Mucosa of descending colon (tissue), 3 donors: ENCODE measurements at regions not wholly inside any gene's neighbourhood (a gene's known extent, or its start where the extent isn't known, plus 50 kb on each side); places are given as distances from the start of the nearest gene placed in this dataset.

Experiments used
- ATAC-seq: fragments of 200-7000 bp; cut with Tn5 transposase; one replicate; pipeline ENCODE4 v1.9.1; 2020; ENCODE audit warnings: mild to moderate bottlenecking, moderate library complexity
- DNase-seq, 3 donors: peaks; one replicate each; pipeline ENCODE4 v3.0.0-alpha.2; 2020
- H3K36me3 ChIP-seq: fragments of 200-600 bp; one replicate; pipeline ENCODE4 v1.8.0; 2021; ENCODE audit warnings: low read depth, mild to moderate bottlenecking
- H3K4me1 ChIP-seq: fragments of 200-600 bp; one replicate; pipeline ENCODE4 v1.8.0; 2021; ENCODE audit warnings: low read depth, mild to moderate bottlenecking
- H3K4me3 ChIP-seq: fragments of 200-600 bp; one replicate; pipeline ENCODE4 v1.8.0; 2021; ENCODE audit warnings: mild to moderate bottlenecking
- H3K9me3 ChIP-seq: fragments of 200-600 bp; one replicate; pipeline ENCODE4 v1.8.0; 2021; ENCODE audit warnings: mild to moderate bottlenecking
- intact Hi-C, 2 donors: fragments of 100-400 bp; cut with DNase I in 1 of 2; cut with micrococcal nuclease in 1 of 2; formaldehyde crosslinking; loops; one replicate each; pipeline versions ENCODE4 v1.11.0 to v1.11.1; 2022; cut with DNase I, micrococcal nuclease
- TF ChIP-seq, protein P1 (sequence below): fragments of 200-600 bp; IDR thresholded peaks from one replicate; pipeline ENCODE4 v1.8.0; 2022; ENCODE audit warnings: antibody characterized with exemption, mild to moderate bottlenecking
- donor health status: DM: no; HTN: no; CAD: no; lungs with moderate emphysema.
- donor health status: DM: no; HTN: no; CAD: no.
- donor health status: DM: no; HTN: yes; CAD: no.

- H3K36me3 ChIP-seq: no peaks in the 10 kb centered on the region
- no peaks in the 10 kb centered on the region for H3K4me1 ChIP-seq
- ATAC-seq (no peak), DNase-seq (no peak)
- TF ChIP-seq, protein P1, sequence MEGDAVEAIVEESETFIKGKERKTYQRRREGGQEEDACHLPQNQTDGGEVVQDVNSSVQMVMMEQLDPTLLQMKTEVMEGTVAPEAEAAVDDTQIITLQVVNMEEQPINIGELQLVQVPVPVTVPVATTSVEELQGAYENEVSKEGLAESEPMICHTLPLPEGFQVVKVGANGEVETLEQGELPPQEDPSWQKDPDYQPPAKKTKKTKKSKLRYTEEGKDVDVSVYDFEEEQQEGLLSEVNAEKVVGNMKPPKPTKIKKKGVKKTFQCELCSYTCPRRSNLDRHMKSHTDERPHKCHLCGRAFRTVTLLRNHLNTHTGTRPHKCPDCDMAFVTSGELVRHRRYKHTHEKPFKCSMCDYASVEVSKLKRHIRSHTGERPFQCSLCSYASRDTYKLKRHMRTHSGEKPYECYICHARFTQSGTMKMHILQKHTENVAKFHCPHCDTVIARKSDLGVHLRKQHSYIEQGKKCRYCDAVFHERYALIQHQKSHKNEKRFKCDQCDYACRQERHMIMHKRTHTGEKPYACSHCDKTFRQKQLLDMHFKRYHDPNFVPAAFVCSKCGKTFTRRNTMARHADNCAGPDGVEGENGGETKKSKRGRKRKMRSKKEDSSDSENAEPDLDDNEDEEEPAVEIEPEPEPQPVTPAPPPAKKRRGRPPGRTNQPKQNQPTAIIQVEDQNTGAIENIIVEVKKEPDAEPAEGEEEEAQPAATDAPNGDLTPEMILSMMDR: no peak
- H3K9me3 ChIP-seq: no peaks in the 10 kb centered on the region
- intact Hi-C loops: no loop called here
- no peak overlapping the region for H3K4me3 ChIP-seq
Measured at GRCh38 chr6:62670490-62671223, 384.6 kb upstream of the KHDRBS2 start.

GRCh38 chr6:62669831-62670230 lies 383.8 kb upstream of the KHDRBS2 start:
- Histone ChIP-seq H3K4me1 (no peaks in the 10 kb centered on the region), H3K9me3 (no peaks in the 10 kb centered on the region), H3K36me3 (no peaks in the 10 kb centered on the region), H3K4me3 (no peak overlapping the region)
- ATAC-seq (no peak), DNase-seq (no peak)
- TF ChIP-seq, protein P1: no peak
- intact Hi-C loops: no loop called here

DNA sequence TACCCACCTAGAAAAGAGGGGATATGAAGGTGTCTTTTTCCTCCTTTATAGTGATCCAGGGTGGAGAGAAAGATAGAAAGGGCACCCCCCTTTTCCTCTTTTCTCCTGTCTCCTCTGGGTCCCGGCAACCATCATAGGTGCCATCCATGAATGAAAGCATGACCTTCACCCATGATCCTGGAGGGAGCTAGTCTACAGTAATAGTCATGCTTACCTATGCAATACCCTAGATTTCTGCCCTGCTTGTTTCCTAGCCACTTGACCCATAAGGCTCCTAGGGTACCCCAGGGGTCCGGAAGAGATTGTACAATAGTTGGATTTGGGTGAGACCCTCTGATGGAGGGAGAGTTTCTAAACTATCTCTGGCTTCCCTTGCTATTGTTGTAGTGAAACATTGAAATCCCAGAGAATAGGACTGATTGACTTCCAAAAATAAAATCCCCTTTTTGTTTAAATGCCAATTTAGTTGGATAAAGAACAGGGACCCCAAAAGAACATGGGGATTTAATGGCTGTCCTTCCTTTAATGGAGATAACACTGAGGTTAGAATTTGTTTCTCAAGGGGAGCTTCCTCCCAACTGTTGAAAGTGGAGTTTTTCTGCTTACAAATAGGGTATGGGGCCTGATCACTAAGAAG lies 366.8 kb upstream of the KHDRBS2 start:
- DNase-seq: no peak

DNA sequence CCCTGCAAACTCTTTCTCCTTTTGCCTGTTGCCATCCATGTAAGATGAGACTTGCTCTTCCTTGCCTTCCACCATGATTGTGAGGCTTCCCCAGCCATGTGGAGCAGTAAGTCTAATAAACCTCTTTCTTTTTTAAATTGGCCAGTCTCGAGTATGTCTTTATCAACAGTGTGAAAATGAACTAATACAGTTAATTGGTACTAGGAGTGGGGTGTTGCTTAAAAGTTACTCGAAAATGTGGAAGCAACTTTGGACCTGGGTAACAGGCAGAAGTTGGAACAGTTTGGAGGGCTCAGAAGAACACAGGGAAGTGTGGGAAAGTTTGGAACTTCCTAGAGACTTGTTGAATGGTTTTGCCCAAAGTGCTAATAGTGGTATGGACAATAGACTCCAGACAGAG lies 359.2 kb upstream of the KHDRBS2 start:
- ATAC-seq: no peak
- TF ChIP-seq, protein P1: no peak
- Histone ChIP-seq H3K9me3 (peaks cover 23% of the 10 kb centered on the region), H3K4me1 (no peaks in the 10 kb centered on the region), H3K4me3 (no peak overlapping the region), H3K36me3 (no peaks in the 10 kb centered on the region)
- intact Hi-C loops: no loop called here
- DNase-seq: no peak

More for the DNA sequence above, 366.8 kb upstream of the KHDRBS2 start:
- ATAC-seq: no peak
- Histone ChIP-seq H3K4me3 (no peak overlapping the region), H3K36me3 (no peaks in the 10 kb centered on the region), H3K4me1 (no peaks in the 10 kb centered on the region), H3K9me3 (peaks cover 60% of the 10 kb centered on the region)
- intact Hi-C loops: no loop called here
- TF ChIP-seq, protein P1: no peak

- TF ChIP-seq, protein P1: no peak
Measured at GRCh38 chr6:62640749-62641148, 354.7 kb upstream of the KHDRBS2 start.

More at GRCh38 chr6:62640749-62641148, 354.7 kb upstream of the KHDRBS2 start:
- Histone ChIP-seq H3K36me3 (no peaks in the 10 kb centered on the region), H3K4me1 (no peaks in the 10 kb centered on the region), H3K4me3 (no peak overlapping the region), H3K9me3 (peaks cover 8% of the 10 kb centered on the region)
- ATAC-seq: no peak
- intact Hi-C loops: no loop called here
- DNase-seq: no peak
